ENCODE measurements at regions not wholly inside any gene's neighbourhood (a gene's known extent, or its start where the extent isn't known, plus 50 kb on each side); places are given as distances from the start of the nearest gene placed in this dataset.
"Not testable (repeated sequence)": the region's sequence is repeated elsewhere in the genome, so short reads cannot be mapped to it uniquely, and the experiment has no call there.

DNA sequence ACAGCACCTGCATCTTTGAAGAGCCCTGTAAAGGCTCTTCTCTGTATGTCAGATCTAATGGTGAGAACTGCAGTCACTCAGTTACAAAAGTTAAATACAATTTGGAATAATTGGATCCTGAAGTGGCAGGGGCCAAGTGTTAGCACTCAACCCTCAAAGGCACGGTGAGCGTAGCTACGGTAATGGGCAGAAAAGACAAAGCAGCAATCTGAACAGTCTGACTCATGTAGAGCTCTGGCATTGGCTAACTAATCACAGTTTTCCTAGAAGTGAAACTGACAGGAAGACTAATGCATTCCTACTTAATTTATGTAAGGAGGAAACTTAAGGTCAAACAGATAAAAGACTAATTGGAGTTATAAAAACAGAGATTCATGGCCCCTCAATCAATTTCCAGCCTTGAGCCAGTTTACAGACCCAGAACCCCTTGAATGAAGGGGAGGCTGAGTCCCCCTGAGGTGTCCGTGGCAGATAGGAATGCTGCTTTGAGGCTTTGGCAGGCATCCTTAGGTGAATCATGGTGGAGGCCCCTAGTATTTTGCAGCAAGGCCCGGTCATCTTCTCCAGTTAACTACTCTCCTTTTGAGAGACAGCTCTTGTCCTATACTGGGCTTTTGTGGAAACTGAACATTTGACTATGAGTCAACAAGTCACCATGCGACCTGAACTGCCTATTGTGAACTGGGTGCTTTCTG is 450.7 kb downstream of the ZNF33B start:
- not testable (repeated sequence) for DNase-seq (ENCODE audit: low read depth)

GRCh38 chr10:42177793-42178689 is 460.3 kb downstream of the ZNF33B start:
- not testable (repeated sequence) for DNase-seq (ENCODE audit: low read depth)

DNA sequence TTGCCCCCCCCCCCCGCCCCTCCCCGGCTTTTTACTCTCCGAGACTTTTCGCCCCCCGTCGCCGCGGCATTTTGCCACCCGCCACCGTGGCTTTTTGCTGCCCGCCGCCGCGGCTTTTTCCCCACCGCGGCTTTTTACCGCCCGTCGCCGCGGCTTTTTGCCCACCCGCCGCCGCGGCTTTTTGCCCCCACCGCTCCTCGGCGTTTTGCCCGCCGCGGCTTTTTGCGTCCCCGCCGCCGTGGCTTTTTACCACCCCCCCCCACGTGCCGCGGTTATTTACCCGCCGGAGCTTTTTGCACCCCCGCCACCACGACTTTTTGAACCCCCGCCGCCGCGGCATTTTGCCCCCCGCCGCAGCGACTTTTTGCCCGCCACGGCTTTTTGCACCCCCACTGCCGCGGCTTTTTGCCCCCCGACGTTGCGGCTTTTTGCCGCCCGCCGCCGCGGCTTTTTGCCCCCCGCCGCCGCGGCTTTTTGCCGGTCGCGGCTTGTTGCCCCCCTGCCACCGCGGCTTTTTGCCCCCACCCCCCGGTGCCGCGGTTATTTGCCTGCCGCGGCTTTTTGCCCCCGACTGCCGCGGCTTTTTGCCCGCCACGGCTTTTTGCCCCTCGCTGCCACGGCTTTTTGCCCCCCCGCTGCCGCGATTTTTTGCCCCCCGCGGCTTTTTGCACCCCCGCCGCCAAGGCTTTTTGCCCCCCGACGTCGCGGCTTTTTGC is 461.1 kb downstream of the ZNF33B start:
- no peak for DNase-seq (ENCODE audit: low read depth)

DNA sequence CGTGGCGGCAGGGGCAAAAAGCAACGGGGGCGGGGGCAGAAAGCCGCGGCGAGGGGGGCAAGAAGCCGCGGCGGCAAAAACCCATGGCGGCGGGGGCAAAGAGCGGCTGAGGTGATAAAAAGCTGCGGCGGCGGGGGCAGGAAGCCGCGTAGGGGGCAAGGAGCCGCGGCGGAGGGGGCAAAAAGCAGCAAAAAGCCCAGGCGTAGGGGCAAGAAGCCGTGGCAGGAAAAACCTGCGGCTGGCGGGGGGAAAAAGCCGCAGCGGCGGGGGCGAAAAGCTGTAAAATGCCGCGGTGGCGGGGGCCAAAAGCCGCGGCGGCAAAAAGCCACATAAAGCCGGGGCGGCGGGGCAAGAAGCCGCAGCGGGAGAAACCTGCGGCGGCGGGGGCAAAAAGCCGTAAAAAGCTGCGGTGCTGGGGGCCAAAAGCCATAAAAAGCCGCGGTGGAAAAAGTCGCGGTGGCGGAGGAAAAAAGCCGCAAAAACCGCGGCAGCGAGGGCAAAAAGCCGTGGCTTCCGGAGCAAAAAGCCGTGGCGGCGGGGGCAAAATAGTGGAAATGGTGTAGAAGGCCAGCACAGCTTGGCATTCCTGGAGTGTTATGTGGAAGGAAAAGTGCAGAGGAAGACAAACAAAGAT is 487.8 kb downstream of the ZNF33B start:
- no peak for DNase-seq (ENCODE audit: low read depth)

- no peak for DNase-seq (ENCODE audit: low read depth)
Observed at GRCh38 chr10:42149722-42150427, 488.5 kb downstream of the ZNF33B start.

- no peak for DNase-seq (ENCODE audit: low read depth)
Observed at GRCh38 chr10:42149027-42149700, 489.2 kb downstream of the ZNF33B start.

DNA sequence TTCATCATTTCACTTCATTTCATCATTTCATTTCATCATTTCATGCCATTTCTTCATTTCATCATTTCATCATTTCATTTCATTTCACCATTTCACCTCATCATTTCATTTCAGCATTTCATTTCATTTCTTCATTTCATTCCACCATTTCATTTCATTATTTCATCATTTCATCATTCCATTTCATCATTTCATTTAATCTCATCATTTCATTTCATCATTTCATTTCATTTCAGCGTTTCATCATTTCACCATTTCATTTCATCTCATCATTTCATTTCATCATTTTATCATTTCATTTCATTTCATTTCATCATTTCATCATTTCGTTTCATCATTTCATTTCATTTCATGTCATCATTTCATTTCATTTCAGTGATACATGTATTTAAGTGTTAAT is 492.2 kb downstream of the ZNF33B start:
- not testable (repeated sequence) for DNase-seq (ENCODE audit: low read depth)

DNA sequence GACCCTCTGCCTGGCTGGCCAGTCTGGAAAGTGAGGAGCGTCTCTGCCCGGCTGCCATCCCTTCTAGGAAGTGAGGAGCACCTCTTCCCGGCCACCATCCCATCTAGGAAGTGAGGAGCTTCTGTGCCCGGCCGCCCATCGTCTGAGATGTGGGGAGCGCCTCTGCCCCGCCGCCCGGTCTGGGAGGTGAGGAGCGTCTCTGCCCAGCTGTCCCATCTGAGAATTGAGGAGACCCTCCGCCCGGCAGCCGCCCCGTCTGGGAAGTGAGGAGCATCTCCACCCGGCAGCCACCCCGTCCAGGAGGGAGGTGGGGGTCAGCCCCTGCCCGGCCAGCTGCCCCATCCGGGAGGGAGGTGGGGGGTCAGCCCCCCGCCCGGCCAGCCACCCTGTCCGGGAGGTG is 500.3 kb downstream of the ZNF33B start:
- not testable (repeated sequence) for DNase-seq (ENCODE audit: low read depth)

- DNase-seq (ENCODE audit: low read depth), result no peak
Observed at GRCh38 chr10:42113158-42113450, 525.3 kb downstream of the ZNF33B start.

DNA sequence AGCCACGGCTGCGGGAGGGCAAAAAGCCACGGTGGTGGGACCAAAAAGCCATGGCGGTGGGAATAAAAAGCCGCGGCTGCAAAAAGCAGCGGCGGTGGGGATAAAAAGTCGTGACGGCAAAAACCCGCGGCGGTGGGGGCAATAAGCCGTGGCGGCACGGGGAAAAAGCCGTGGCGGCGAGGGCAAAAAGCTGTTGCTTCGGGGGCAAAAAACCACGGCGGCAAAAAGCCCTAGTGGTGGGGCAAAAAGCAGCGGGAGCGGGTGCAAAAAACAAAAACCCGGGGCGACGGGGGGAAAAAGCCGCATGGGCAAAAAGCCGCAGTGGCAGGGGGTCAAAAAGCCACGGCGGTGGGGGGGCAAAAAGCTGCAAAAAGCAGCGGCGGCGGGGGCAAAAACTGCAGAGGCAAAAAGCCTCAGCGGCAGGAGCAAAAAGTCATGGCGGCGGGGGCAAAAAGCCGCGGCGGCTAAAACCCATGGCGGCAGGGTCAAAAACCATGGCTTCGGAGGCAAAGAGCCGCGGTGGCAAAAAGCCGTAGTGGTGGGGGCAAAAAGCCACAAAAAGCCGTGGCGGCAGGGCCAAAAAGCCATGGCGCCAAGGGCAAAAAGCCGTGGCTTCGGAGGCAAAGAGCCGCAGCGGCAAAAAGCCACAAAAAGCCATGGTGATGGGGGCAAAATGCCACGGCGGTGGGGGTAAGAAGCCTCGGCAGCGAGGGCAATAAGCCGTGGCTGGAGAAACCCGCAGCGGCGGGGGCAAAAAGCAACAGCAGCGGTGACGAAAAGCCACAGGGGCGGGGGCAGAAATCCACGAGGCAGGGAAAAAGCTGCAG is 525.8 kb downstream of the ZNF33B start:
- DNase-seq (ENCODE audit: low read depth), result no peak

- DNase-seq (ENCODE audit: low read depth), result no peak
Observed at GRCh38 chr10:42111661-42112330, 526.6 kb downstream of the ZNF33B start.

GRCh38 chr10:42111076-42111475 is 527.3 kb downstream of the ZNF33B start:
- DNase-seq (ENCODE audit: low read depth), result no peak
